ENCODE measurements at regions not wholly inside any gene's neighbourhood (a gene's known extent, or its start where the extent isn't known, plus 50 kb on each side); places are given as distances from the start of the nearest gene placed in this dataset.

DNA sequence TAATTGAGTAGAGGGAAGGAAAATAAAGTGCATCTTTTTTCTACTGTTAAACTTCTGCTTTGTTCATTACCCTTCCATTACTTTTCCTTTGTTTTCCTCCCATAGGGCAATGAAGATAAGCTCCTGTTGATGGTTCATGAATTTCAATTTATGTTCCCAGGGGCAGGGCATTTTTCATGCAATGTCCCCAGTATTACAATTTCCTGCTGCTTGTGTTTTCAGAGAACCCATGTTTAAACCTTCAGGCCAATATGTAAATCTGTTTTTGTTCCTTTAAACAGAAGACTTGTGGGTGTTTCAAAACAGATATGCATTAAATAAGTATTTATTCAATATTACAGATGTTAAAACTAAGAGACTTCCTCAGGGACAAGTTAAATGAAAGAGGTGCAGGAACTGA, 834.5 kb downstream of the ZPLD1 start:
- TF ChIP-seq POLR2A (IDR thresholded peaks at IDR 0.05) (no peak), CTCF (IDR thresholded peaks at IDR 0.05) (no peak)
